Epidermal melanocyte (primary cell): ENCODE measurements at regions not wholly inside any gene's neighbourhood (a gene's known extent, or its start where the extent isn't known, plus 50 kb on each side); places are given as distances from the start of the nearest gene placed in this dataset.

Source experiments
- DNase-seq: peaks from one replicate; pipeline ENCODE4 v3.0.0; 2011; ENCODE audit warnings: low spot score; ENCODE audit not compliant: insufficient read length

DNA sequence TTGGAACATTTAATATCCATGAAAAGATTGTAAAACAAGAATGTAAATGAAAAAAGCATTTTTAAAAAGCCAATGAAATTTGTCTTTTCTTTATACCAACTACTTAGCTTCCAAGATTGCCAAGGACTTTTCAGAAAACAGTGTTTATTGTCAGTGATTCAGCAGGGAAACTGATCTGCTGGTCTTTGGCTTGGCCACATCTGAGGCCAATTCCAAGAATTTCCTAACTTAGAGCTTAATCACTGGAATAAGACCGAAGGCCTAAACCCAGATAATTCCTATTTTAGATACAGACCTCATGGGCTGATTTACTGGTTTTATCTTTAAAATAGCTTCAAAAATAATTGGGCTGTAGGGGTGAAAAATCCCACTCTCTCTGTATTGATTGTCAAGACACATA is 260.5 kb upstream of the RORA start:
- DNase-seq: no peak

DNA sequence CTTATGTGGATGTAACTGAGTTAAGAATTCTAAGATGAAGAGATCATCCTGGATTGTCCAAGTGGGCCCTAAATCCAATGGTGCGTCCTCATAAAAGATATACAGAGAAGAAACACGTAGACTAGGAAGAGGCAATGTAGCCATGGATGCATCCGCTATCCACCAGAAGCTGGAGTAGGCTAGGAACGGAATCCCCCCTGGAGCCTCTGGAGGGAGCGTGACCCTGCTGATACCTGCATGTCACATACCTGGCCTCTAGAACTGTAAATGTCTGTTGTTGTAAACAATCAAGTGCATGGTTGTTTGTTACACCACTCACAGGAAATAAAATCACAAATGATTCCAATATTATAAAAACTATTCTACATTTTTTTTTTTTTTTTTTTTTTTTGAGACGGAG is 254.5 kb upstream of the RORA start:
- DNase-seq: no peak

DNA sequence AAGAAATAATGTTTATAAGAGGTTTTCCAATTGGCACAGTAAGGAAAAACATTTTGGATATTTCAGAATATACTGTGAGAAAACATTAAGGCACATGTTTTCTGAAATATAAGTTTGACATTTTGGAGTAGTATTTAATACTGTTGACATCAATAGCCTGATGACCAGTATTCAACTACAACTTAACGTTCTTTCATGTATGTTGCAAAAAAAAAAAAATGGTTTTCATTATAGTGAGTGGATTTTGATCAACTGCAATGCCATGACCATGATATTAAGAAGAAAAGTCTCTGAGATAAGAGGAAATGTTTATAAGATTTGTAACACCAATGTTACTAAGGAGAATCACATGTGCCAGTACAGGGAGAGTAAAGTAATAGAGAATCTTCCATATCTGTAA is 252.8 kb upstream of the RORA start:
- no peak for DNase-seq

DNA sequence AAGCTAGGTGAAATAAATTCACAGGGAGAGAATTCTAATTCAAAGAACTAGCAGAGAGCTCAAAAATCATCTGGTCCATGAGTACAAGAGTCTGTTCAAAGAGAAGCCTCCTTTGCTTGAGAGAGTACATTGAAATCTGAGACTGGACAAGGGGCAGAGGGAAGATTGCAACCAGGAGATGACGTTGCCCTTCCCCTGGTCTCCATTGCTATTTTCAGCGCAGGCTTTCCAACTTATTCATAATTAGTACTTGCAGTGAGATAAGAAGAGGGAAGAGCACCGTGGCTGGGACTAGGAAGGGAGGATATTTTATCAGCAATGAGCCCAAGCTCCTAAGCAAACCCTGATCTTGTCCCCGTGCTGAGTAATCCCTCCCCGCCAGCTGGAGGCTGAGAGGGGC is 251.8 kb upstream of the RORA start:
- DNase-seq: no peak

DNA sequence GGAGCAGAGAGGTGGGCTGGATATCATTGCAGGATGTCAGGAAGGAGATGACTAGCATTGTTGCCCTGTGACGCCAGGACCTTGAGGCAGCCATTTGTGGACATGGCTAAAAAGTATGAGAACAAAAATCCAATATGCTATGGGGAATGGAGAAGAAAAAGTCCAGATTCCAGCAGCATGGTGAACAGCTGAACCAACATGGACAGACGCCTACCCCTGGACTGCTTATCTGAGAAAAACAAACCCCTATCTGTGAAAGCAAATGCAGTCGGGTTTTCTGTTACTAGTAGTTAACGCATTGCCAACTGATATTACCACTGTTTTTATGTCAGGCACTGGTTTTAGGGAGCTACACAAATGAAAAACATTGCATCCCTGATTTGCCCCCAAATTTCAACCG is 251.2 kb upstream of the RORA start:
- DNase-seq: no peak

GRCh38 chr15:61479613-61480012 is 250.5 kb upstream of the RORA start:
- DNase-seq: no peak

GRCh38 chr15:61476741-61477140 is 247.6 kb upstream of the RORA start:
- DNase-seq: no peak

- DNase-seq: no peak
These were observed 245.7 kb upstream of the RORA start for GRCh38 chr15:61474796-61475195.

- no peak for DNase-seq
These were observed 238.7 kb upstream of the RORA start for GRCh38 chr15:61467823-61468222.

DNA sequence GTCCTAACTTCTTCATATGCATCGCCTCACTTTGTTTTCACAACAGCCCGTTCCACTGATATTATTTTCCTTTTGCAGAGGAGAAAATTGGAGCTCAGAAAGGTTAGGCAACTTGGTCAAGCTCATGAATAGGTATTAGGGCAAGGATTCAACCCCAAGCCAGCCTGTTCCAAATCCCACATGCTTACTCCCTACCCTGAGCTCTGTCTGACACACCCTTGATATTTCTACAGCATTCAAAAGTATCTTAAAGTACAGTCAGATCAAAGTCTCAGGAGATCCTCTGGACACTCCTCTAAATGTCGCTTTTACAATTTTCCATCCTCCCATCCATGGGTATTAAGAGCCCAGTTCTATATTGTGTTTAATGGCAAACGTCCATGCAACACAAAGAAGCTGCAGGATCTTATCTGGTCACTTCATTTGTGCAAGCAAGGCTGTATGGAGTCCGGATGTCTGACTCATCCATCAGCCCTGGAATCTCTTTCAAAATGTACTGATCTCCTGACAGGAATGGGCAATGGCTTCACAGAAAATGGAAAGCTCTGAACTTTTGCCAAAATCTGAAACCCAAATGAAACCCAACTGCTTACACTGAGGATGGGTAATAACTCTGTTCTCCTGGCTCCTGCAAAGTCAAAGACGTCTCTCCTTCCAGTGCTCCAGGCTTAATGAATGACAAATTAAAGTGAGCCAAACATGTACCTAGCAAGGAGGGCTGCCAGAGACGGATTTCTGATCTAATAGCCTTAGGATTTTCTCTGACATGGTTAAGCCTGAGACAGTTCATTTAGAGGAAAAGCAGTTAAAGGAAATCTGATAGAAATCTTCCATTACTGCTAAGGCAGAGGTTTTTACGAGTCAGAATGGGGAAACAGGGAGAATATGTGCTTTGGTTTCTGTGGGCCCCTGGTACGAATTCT is 230.9 kb upstream of the RORA start:
- no peak for DNase-seq

DNA sequence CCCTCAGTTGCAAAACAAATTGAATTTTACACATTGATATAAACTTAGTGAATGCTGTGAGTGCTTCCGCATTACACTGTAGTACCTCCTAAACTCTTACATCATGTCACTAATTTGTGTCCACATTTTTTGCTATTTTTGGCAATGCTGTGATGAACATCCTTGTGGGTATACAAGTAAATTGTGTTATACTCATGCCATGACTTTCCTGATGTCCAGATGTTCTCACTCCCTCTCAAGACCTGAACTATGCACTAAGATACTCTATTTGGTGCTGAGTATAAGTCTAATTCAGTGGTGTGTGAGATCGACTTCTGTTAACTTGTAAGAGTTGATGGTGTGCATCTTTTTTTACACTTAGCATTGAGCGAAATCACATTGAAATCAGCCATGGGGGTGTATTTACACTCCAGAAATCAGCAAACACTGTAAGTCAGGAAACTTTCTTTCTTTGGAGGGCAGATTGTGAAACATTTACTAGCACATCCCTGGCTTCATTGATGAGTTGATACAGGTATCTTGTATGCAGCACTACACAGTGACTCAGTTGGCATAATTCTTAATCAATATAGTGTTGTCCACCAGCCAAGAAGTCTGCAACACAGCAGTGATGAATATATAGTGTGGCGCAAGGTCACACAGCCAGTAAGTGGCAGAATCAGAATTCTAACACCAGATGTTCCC is 228.1 kb upstream of the RORA start:
- no peak for DNase-seq

- no peak for DNase-seq
These were observed 220.1 kb upstream of the RORA start for GRCh38 chr15:61449186-61449702.

- no peak for DNase-seq
These were observed 218.9 kb upstream of the RORA start for GRCh38 chr15:61447981-61448380.

DNA sequence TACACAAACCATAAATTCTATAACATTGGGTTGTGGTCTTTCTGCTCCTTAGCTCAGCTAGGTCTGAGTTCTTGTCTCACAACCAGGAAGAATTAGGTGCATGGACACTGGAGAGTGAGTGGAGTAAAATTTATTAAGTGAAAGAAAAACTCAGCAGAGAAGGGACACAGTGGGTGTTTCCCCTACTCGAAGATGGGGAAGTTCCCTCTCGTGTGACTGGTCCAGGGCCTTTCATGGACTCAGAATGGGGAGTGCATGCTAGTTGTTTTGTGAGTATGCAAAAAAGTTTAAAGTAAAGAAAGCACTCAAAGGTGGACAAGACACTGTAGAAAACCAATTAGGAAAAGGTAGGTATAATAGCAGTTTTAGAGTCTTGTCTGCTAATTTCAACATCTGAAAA is 215.5 kb upstream of the RORA start:
- DNase-seq: no peak

GRCh38 chr15:61442821-61443220 is 213.7 kb upstream of the RORA start:
- DNase-seq: no peak

DNA sequence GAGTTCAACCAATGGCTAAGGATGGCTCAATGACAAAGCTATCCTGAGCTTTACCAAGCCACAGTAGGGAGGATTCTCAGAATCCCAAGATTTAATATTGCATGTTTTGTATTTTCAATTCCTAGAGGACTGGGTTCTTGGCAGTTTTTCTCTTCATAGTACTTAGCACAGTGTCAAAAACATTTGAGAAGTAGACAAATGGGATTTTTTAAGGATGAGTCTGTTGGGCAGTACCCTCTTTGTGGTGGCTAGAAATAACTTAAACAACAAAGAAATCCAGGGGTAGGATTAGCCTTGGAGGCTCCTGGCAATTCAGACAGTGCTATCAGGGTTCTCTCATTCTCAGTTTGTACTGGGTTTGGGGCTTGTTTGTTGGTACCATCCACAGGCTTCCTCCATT is 212.8 kb upstream of the RORA start:
- no peak for DNase-seq

GRCh38 chr15:61426466-61426865 is 197.4 kb upstream of the RORA start:
- no peak for DNase-seq

DNA sequence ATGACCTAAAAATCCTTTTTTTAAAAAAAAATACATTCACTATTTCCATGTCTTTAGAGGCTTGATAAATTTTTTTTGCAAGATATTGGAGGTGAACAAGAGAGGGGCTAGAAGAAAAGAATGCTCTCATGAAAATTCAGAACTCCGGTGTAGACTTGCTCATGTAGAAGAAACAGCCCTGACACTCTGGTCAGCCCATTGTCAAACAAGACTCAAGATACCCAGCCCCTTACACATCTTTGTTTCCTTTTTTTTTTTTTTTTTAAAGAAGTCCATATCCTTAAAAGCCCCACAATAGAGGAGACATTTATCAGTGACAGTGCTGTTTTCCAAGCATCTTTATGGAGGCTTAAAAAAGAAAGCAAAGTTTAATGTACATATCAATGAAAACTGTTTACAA is 196.8 kb upstream of the RORA start:
- DNase-seq: no peak

DNA sequence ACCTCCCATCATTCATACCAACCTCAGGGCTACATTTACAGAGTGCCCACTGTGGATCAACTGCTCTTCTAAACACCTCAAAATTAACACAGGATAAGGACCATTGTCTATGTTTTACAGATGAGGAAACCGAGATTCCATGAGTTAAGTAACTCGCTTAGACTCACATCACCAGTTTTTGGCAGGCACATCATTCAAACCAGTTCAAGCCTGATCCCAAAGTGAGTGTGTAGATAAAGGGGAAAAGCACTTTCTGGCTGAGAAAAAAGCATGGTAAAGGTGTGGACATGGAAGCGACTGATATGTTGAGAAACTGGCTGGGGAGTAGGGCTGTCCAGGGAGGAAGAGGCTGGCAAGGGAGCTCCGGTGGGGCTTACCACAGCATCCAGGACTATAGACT is 193.7 kb upstream of the RORA start:
- no peak for DNase-seq

DNA sequence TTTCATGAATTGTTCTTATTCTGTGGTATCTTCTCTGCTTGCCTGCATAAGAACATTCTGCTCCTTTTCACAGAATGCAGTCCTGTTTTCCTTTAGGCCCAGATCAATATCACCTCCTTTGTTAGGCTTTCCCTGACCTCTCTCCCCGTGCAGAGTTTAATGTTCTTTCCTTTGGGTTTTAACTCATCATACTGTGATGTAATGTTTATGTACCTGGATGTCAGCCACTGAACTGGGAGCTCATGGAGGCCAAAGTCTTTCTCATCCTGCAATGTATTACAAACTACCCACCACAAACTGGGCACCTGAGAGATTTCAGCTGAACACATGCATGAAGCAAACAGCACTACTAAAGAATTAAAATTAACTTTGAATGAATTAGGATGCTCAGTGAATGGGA is 192.8 kb upstream of the RORA start:
- no peak for DNase-seq

DNA sequence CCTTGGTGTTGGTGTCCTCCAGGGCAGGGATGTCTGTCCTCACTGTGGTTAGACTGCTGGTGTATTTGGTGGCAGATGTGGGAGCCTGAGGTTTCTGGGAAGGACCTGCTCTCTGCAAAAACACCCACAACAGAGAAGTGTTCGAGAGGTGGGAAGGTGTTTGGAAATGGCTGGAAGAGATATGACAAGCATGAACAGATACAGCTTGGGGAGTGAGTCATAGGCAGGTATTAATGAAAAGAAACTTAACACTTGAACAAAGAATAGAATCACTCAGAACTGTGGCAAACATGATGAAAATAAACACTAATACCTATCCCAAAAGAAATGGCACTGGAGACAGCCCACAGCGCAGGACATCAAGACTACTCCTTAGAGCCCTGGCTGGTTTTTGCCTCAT is 192.4 kb upstream of the RORA start:
- DNase-seq: no peak

DNA sequence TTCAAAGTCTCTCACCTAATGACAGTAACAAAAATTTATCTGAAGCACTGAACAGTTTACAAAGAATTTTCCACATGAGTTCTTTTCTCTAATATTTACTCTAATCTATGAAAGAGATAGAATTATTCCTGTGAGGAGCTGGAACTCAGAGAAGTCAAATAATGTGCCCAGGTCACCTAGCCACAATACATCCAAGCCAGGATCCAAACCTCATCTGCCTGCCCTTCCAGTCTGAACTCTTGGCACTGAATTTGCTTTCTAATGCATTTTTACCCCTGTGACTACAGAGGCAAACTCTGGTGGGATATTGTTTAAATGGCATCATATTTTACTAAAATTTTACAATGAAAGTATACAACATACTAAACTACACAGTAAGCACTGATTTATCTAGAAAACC is 191.4 kb upstream of the RORA start:
- no peak for DNase-seq

GRCh38 chr15:61415617-61416120 is 186.6 kb upstream of the RORA start:
- no peak for DNase-seq
